Stomach smooth muscle (tissue), 2 donors: ENCODE measurements at regions not wholly inside any gene's neighbourhood (a gene's known extent, or its start where the extent isn't known, plus 50 kb on each side); places are given as distances from the start of the nearest gene placed in this dataset.

ENCODE experiments used
- H3K27ac ChIP-seq: one replicate; pipeline ENCODE4 v1.7.0; 2013; ENCODE audit warnings: mild to moderate bottlenecking, low read length, inconsistent platforms
- H3K27me3 ChIP-seq, 2 donors: one replicate each; pipeline ENCODE4 v1.7.0; 2013; ENCODE audit warnings: low read length in 2 of 2; ENCODE audit not compliant: insufficient read depth in 2 of 2, control insufficient read depth in 1 of 2
- H3K36me3 ChIP-seq, 2 donors: one replicate each; pipeline ENCODE4 v1.7.0; 2013; ENCODE audit warnings: low read length in 2 of 2; ENCODE audit not compliant: control insufficient read depth in 2 of 2, insufficient read depth in 2 of 2
- H3K4me1 ChIP-seq: one replicate; pipeline ENCODE4 v1.7.0; 2013; ENCODE audit warnings: low read length; ENCODE audit not compliant: control insufficient read depth, insufficient read depth
- H3K4me3 ChIP-seq, 2 donors: one replicate each; pipeline ENCODE4 v1.7.0; 2013; ENCODE audit warnings: low read length in 2 of 2
- H3K9ac ChIP-seq, 2 donors: one replicate each; pipeline ENCODE4 v1.7.0; 2013; ENCODE audit warnings: low read length in 2 of 2, mild to moderate bottlenecking in 1 of 2
- H3K9me3 ChIP-seq, 2 donors: one replicate each; pipeline ENCODE4 v1.7.0; 2013; ENCODE audit warnings: low read length in 2 of 2; ENCODE audit not compliant: control insufficient read depth in 2 of 2
- donor health status: healthy.
- donor health status: Pancreatic carcinoma.

- H3K4me1 ChIP-seq: no peaks in the 10 kb centered on the region
- no peaks in the 10 kb centered on the region for H3K9me3 ChIP-seq
- H3K9ac ChIP-seq: no peak overlapping the region
- no peak overlapping the region for H3K27ac ChIP-seq
- no peaks in the 10 kb centered on the region for H3K36me3 ChIP-seq
- H3K27me3 ChIP-seq: no peaks in the 10 kb centered on the region
- H3K4me3 ChIP-seq: no peak overlapping the region
Measured at GRCh38 chr5:117098094-117098493, 523.5 kb upstream of the SEMA6A start.

DNA sequence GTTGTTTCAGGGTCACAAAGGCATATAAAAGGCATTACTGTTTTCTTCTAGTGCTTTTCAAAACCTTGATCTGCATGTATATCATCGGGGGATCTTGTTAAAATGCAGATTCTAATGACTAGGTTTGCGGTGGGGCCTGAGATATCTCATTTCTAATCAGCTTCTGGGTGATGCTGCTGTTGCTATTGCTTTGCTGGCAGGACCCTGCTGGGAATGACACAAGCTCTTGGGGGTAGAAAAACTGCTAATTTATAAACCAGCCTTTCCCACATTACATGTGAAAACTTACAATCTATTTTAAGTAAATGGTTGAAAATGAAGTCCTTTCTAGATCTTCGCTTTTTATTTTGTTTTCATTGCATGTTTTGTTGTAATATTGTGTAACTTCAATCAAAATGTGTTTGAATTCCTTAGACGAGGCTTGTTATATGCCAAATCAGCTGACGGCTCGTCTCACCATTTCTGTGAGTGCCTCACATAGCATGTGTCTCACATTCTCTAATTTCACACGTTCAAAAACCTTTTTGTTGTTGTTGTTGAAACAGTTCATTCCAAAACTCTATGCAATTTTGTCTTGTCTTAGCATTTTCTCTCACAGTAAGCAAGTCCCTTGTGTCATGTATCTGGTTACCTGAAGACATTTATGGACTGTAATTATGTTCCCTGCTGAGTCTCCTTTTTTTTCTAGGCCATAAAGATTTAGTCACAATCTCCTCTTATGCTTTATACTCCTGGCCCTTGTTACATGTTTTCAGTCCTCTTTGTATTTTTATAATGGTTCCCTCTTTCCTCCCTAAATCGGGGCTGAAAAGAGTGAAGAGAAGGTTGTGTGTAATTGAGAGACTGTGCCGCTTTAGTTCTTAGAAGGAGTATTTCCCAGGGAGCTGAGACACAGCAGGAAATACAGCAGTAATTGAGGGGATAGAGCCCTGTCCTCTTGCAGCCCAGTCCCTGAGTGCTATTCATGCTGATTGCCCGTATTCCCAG, 521.0 kb upstream of the SEMA6A start:
- no peaks in the 10 kb centered on the region for H3K4me1 ChIP-seq
- H3K36me3 ChIP-seq: no peaks in the 10 kb centered on the region
- no peaks in the 10 kb centered on the region for H3K27me3 ChIP-seq
- H3K9me3 ChIP-seq: no peaks in the 10 kb centered on the region
- H3K27ac ChIP-seq: no peak overlapping the region
- no peak overlapping the region for H3K4me3 ChIP-seq
- no peak overlapping the region for H3K9ac ChIP-seq

DNA sequence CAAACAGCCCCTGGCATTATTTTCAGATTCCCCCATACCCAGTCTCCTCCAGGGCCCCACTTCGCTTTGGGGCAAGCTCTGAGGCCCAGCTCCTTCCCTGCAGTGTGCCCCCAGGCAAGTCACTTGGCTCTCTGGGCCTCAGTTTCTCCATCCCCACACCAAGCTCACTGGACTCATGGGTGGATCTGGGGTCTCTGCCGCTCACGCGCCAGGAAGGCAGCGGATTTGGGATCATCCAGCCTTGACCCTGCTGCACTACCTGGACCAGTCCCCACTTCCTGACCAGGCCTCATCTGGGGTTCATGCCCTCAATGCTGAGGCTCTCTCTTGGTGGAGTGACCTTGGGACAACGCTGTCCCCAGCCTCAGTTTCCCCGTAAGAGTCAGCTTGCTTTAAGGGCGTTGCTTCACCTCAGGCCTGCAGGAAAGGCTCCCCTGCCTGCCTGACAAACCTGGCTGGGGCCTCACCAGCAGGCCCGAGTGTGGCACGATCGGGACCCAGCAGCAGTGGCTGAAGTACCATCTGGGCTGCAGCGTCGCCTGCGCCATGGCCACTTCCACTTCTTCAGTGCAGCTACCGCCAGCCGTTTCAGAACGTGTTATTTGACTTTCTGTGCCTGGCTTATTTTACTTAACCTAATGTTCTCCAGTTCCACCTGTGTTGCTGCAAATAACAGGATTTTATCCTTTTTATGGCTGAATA, 519.6 kb upstream of the SEMA6A start:
- no peaks in the 10 kb centered on the region for H3K36me3 ChIP-seq
- H3K27me3 ChIP-seq: no peaks in the 10 kb centered on the region
- H3K9me3 ChIP-seq: no peaks in the 10 kb centered on the region
- no peak overlapping the region for H3K9ac ChIP-seq
- no peak overlapping the region for H3K4me3 ChIP-seq
- H3K4me1 ChIP-seq: no peaks in the 10 kb centered on the region
- no peak overlapping the region for H3K27ac ChIP-seq

- H3K4me1 ChIP-seq: no peaks in the 10 kb centered on the region
- H3K27ac ChIP-seq: no peak overlapping the region
- H3K9ac ChIP-seq: no peak overlapping the region
- H3K27me3 ChIP-seq: no peaks in the 10 kb centered on the region
- no peak overlapping the region for H3K4me3 ChIP-seq
- no peaks in the 10 kb centered on the region for H3K9me3 ChIP-seq
- H3K36me3 ChIP-seq: no peaks in the 10 kb centered on the region
Measured at GRCh38 chr5:117093653-117094052, 519.0 kb upstream of the SEMA6A start.

GRCh38 chr5:117089001-117089400, 514.4 kb upstream of the SEMA6A start:
- Histone ChIP-seq H3K4me3 (no peak overlapping the region), H3K27ac (no peak overlapping the region)

GRCh38 chr5:117088176-117088575, 513.6 kb upstream of the SEMA6A start:
- no peak overlapping the region for H3K27ac ChIP-seq
- H3K9me3 ChIP-seq: no peaks in the 10 kb centered on the region
- no peaks in the 10 kb centered on the region for H3K27me3 ChIP-seq

More at GRCh38 chr5:117089001-117089400, 514.4 kb upstream of the SEMA6A start:
- H3K27me3 ChIP-seq: no peaks in the 10 kb centered on the region
- no peaks in the 10 kb centered on the region for H3K9me3 ChIP-seq
- H3K4me1 ChIP-seq: no peaks in the 10 kb centered on the region
- no peak overlapping the region for H3K9ac ChIP-seq
- no peaks in the 10 kb centered on the region for H3K36me3 ChIP-seq

GRCh38 chr5:117084067-117084466, 509.4 kb upstream of the SEMA6A start:
- Histone ChIP-seq H3K9me3 (no peaks in the 10 kb centered on the region), H3K4me3 (no peak overlapping the region), H3K4me1 (no peaks in the 10 kb centered on the region), H3K27ac (no peak overlapping the region), H3K36me3 (no peaks in the 10 kb centered on the region), H3K9ac (no peak overlapping the region), H3K27me3 (no peaks in the 10 kb centered on the region)

More at GRCh38 chr5:117088176-117088575, 513.6 kb upstream of the SEMA6A start:
- H3K9ac ChIP-seq: no peak overlapping the region
- H3K4me3 ChIP-seq: no peak overlapping the region
- H3K4me1 ChIP-seq: no peaks in the 10 kb centered on the region
- no peaks in the 10 kb centered on the region for H3K36me3 ChIP-seq

GRCh38 chr5:117082977-117083376, 508.4 kb upstream of the SEMA6A start:
- H3K4me3 ChIP-seq: no peak overlapping the region
- H3K9me3 ChIP-seq: no peaks in the 10 kb centered on the region
- H3K4me1 ChIP-seq: no peaks in the 10 kb centered on the region
- no peaks in the 10 kb centered on the region for H3K36me3 ChIP-seq
- H3K27ac ChIP-seq: no peak overlapping the region
- H3K9ac ChIP-seq: no peak overlapping the region
- no peaks in the 10 kb centered on the region for H3K27me3 ChIP-seq

- H3K9me3 ChIP-seq: peaks cover 0 to 4% of the 10 kb centered on the region in 2 donors
- H3K9ac ChIP-seq: no peak overlapping the region
- H3K27ac ChIP-seq: no peak overlapping the region
- H3K4me3 ChIP-seq: no peak overlapping the region
- H3K27me3 ChIP-seq: no peaks in the 10 kb centered on the region
- H3K4me1 ChIP-seq: no peaks in the 10 kb centered on the region
- no peaks in the 10 kb centered on the region for H3K36me3 ChIP-seq
Measured at GRCh38 chr5:117077142-117077541, 502.5 kb upstream of the SEMA6A start.

DNA sequence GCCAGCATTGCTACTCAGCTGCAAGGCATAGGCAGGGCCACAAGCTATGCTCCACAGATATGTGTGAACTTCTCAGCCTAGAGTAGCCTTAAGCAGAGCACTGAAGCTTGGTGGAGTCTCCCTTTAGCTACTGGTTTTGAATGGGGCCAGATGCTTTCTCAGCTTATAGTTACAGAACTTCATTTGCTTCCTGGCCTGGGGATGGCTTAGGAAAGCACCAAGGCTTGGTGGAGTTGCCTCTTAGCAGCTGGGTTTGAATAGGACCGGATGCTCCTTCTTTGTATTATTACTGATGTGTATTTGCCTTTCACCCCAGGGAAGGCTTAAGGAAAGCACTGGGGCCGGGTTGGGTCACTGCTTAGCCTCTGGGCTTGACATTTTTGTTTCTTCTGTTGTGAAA, 497.8 kb upstream of the SEMA6A start:
- no peak overlapping the region for H3K4me3 ChIP-seq
- H3K9ac ChIP-seq: no peak overlapping the region
- peaks cover 0 to 7% of the 10 kb centered on the region in 2 donors for H3K9me3 ChIP-seq
- H3K27me3 ChIP-seq: no peaks in the 10 kb centered on the region
- no peak overlapping the region for H3K27ac ChIP-seq
- no peaks in the 10 kb centered on the region for H3K36me3 ChIP-seq
- H3K4me1 ChIP-seq: no peaks in the 10 kb centered on the region
